ENCODE measurements at regions not wholly inside any gene's neighbourhood (a gene's known extent, or its start where the extent isn't known, plus 50 kb on each side); places are given as distances from the start of the nearest gene placed in this dataset.

- no peak for TF ChIP-seq CTCF (IDR thresholded peaks at IDR 0.05)
These were observed 187.6 kb upstream of the TACR3 start for GRCh38 chr4:103907414-103907813.

GRCh38 chr4:103904123-103904522, 184.3 kb upstream of the TACR3 start:
- Mint-ChIP-seq H3K4me3 (no peak overlapping the region), H3K27ac (no peak overlapping the region), H3K9me3 (peaks cover 15% of the 10 kb centered on the region), H3K4me1 (ENCODE audit: low read depth) (peaks cover 5% of the 10 kb centered on the region; the same call in 1 of the 2 replicates), H3K36me3 (ENCODE audit: low read depth) (no peaks in the 10 kb centered on the region), H3K27me3 (ENCODE audit: insufficient read depth) (no peaks in the 10 kb centered on the region)
- peak; percentile 45 for DNase-seq
- TF ChIP-seq CTCF (IDR thresholded peaks at IDR 0.05), result no peak

More at GRCh38 chr4:103907414-103907813, 187.6 kb upstream of the TACR3 start:
- peaks cover 5% of the 10 kb centered on the region; the same call in 1 of the 2 replicates for H3K4me1 Mint-ChIP-seq (ENCODE audit: low read depth)
- no peak overlapping the region for H3K4me3 Mint-ChIP-seq
- no peaks in the 10 kb centered on the region for H3K36me3 Mint-ChIP-seq (ENCODE audit: low read depth)
- DNase-seq, result no peak
- H3K27me3 Mint-ChIP-seq (ENCODE audit: insufficient read depth), result no peaks in the 10 kb centered on the region
- H3K27ac Mint-ChIP-seq, result no peak overlapping the region
- H3K9me3 Mint-ChIP-seq, result no peaks in the 10 kb centered on the region

- no peak for DNase-seq
- TF ChIP-seq CTCF (IDR thresholded peaks at IDR 0.05), result no peak
- H3K27ac Mint-ChIP-seq, result no peak overlapping the region
These were observed 182.9 kb upstream of the TACR3 start for GRCh38 chr4:103902730-103903129.

GRCh38 chr4:103895876-103896465, 176.2 kb upstream of the TACR3 start:
- no peak overlapping the region for H3K4me3 Mint-ChIP-seq
- H3K27me3 Mint-ChIP-seq (ENCODE audit: insufficient read depth), result no peaks in the 10 kb centered on the region
- no peak for TF ChIP-seq CTCF (IDR thresholded peaks at IDR 0.05)
- peaks cover 10% of the 10 kb centered on the region; the same call in 1 of the 2 replicates for H3K9me3 Mint-ChIP-seq
- DNase-seq, result peak; percentile 3
- no peaks in the 10 kb centered on the region for H3K36me3 Mint-ChIP-seq (ENCODE audit: low read depth)
- H3K27ac Mint-ChIP-seq, result no peak overlapping the region
- no peaks in the 10 kb centered on the region for H3K4me1 Mint-ChIP-seq (ENCODE audit: low read depth)

More at GRCh38 chr4:103902730-103903129, 182.9 kb upstream of the TACR3 start:
- Mint-ChIP-seq H3K27me3 (ENCODE audit: insufficient read depth) (no peaks in the 10 kb centered on the region), H3K36me3 (ENCODE audit: low read depth) (no peaks in the 10 kb centered on the region), H3K4me1 (ENCODE audit: low read depth) (peaks cover 5% of the 10 kb centered on the region; the same call in 1 of the 2 replicates), H3K4me3 (no peak overlapping the region), H3K9me3 (peaks cover 19% of the 10 kb centered on the region)

GRCh38 chr4:103892586-103892985, 172.8 kb upstream of the TACR3 start:
- no peaks in the 10 kb centered on the region for H3K4me1 Mint-ChIP-seq (ENCODE audit: low read depth)
- TF ChIP-seq CTCF (IDR thresholded peaks at IDR 0.05), result no peak
- H3K27ac Mint-ChIP-seq, result no peak overlapping the region
- H3K27me3 Mint-ChIP-seq (ENCODE audit: insufficient read depth), result no peaks in the 10 kb centered on the region
- H3K9me3 Mint-ChIP-seq, result no peaks in the 10 kb centered on the region; the same call in 1 of the 2 replicates
- H3K36me3 Mint-ChIP-seq (ENCODE audit: low read depth), result no peaks in the 10 kb centered on the region
- DNase-seq, result peak; percentile 20
- no peak overlapping the region for H3K4me3 Mint-ChIP-seq
